Transverse colon (tissue), 4 donors: ENCODE measurements at regions not wholly inside any gene's neighbourhood (a gene's known extent, or its start where the extent isn't known, plus 50 kb on each side); places are given as distances from the start of the nearest gene placed in this dataset.

Experiments
- DNase-seq: peaks from one replicate; pipeline ENCODE4 v3.0.0-alpha.2; 2019
- H3K27ac ChIP-seq, 4 donors: fragments of 200-600 bp; sonication (generic); 2 replicates each; pipeline ENCODE4 v1.5.1; 2016 to 2018; ENCODE audit warnings: inconsistent platforms in 4 of 4
- H3K27me3 ChIP-seq: fragments of 200-600 bp; sonication (generic); 2 replicates; pipeline ENCODE4 v1.5.1; 2017; ENCODE audit warnings: inconsistent platforms
- H3K36me3 ChIP-seq, 4 donors: fragments of 200-600 bp; sonication (generic); 2 replicates each; pipeline ENCODE4 v1.5.1; 2017 to 2019; ENCODE audit warnings: inconsistent platforms in 4 of 4
- H3K4me1 ChIP-seq, 4 donors: fragments of 200-600 bp; sonication (generic); 2 replicates each; pipeline ENCODE4 v1.5.1; 2017 to 2020; ENCODE audit warnings: inconsistent platforms in 4 of 4
- H3K4me3 ChIP-seq, 4 donors: fragments of 200-600 bp; sonication (generic); 1 replicate in 1 of 4; 2 replicates in 3 of 4; pipeline versions ENCODE4 v1.5.1 to v1.6.1; 2017 to 2019; ENCODE audit warnings: inconsistent platforms in 4 of 4
- H3K9me3 ChIP-seq, 2 donors: fragments of 200-600 bp; sonication (generic); 2 replicates each; pipeline ENCODE4 v1.5.1; 2017 to 2019; ENCODE audit warnings: inconsistent platforms in 2 of 2
- CTCF ChIP-seq, 5 experiments: fragments of 200-600 bp in 3 of 5; fragments of 450-650 bp in 2 of 5; sonication (generic) in 3 of 5; IDR thresholded peaks; 1 replicate in 2 of 5; 2 replicates in 3 of 5; pipeline ENCODE4 v1.5.1; 2016 to 2017; ENCODE audit warnings: antibody characterized with exemption in 5 of 5, inconsistent platforms in 3 of 5, mild to moderate bottlenecking in 2 of 5, moderate library complexity in 1 of 5
- EP300 ChIP-seq: sonication (generic); formaldehyde crosslinking; IDR thresholded peaks from one replicate; pipeline ENCODE4 v1.6.1; 2017; ENCODE audit warnings: antibody characterized with exemption, low read depth
- POLR2A ChIP-seq: fragments of 450-650 bp; IDR thresholded peaks from one replicate; pipeline ENCODE4 v1.6.1; 2016; ENCODE audit warnings: antibody characterized with exemption, mild to moderate bottlenecking, moderate library complexity
- POLR2AphosphoS5 ChIP-seq, 3 donors: sonication (generic); formaldehyde crosslinking; IDR thresholded peaks; one replicate each; pipeline ENCODE4 v1.6.1; 2016; ENCODE audit warnings: antibody characterized with exemption in 3 of 3
- WGBS, 2 donors: methylation state at CpG; one replicate each; pipeline ENCODE4 v1.1.5; 2018; ENCODE audit warnings: low coverage in 1 of 2; 5-methylcytosine and 5-hydroxymethylcytosine counted together
- in situ Hi-C, 4 donors: fragments of 200-750 bp; cut with MboI; loops; one replicate each; pipeline versions ENCODE4 v1.15.0 to v1.15.1; 2017; ENCODE audit warnings: low sequenced_read_pairs in 3 of 4, low pct_ligation_motif_present in 1 of 4, low pct_unique_long_range_greater_than_20kb in 1 of 4
- intact Hi-C: fragments of 100-400 bp; cut with DNase I; formaldehyde crosslinking; loops from one replicate; pipeline ENCODE4 v1.15.1; 2023; ENCODE audit warnings: low total_unique reads

DNA sequence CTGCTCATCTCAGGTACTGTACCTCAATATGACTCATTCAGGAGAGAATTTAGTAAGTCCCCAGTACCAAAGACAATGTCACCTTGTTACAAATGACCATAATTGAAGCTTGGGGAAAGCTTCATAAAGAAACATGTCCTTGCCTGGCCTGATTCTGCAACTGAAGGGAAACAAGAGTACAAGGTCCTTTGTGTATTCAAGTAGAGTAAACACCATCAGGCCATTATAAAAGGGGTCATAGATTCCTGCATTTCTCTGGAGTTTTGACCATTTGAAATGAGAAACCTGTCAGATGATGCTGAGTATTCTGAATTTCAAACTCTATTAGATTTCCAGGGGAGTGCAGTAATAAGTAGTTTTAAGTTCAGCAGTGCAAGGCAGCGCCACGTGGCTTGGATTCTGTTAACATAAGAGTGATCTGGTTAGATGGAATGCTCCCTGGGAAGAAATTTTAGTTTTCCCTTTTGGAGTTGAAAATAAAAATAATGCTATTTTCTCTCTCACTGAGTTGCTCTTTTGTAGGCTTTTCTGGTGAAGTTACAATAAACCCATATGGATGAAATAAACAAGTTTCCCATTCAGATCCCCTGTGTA lies 1054.3 kb downstream of the EPHA7 start:
- no peaks in the 10 kb centered on the region for H3K36me3 ChIP-seq
- H3K27ac ChIP-seq, result no peak overlapping the region
- no peak overlapping the region for H3K4me3 ChIP-seq
- intact Hi-C loops, result no loop called here
- 5% methylated on average over 2 of the region's 2 CpGs; no CpG with 5 or more reads in 1 of the 2 donors for WGBS, 2 donors
- H3K9me3 ChIP-seq, result no peaks in the 10 kb centered on the region
- in situ Hi-C loops, result no loop called here
- TF ChIP-seq POLR2A (no peak), CTCF (IDR thresholded peaks at IDR 0.05) (no peak), EP300 (no peak), POLR2AphosphoS5 (IDR thresholded peaks at IDR 0.05) (no peak)
- no peaks in the 10 kb centered on the region for H3K27me3 ChIP-seq
- H3K4me1 ChIP-seq, result no peaks in the 10 kb centered on the region
- no peak for DNase-seq

GRCh38 chr6:92363111-92363510 lies 1056.2 kb downstream of the EPHA7 start:
- Histone ChIP-seq H3K9me3 (no peaks in the 10 kb centered on the region), H3K27me3 (no peaks in the 10 kb centered on the region), H3K4me3 (no peak overlapping the region), H3K27ac (no peak overlapping the region), H3K36me3 (no peaks in the 10 kb centered on the region), H3K4me1 (no peaks in the 10 kb centered on the region)
- 34 to 41% methylated on average over 3 of the region's 3 CpGs for WGBS, 2 donors
- no peak for DNase-seq
- intact Hi-C loops, result no loop called here
- in situ Hi-C loops, result no loop called here
- TF ChIP-seq POLR2AphosphoS5 (IDR thresholded peaks at IDR 0.05) (no peak), CTCF (IDR thresholded peaks at IDR 0.05) (no peak), POLR2A (no peak), EP300 (no peak)

- intact Hi-C loops (no loop called here), in situ Hi-C loops (no loop called here)
- no peak for DNase-seq
- Histone ChIP-seq H3K36me3 (no peaks in the 10 kb centered on the region), H3K4me3 (no peak overlapping the region), H3K27ac (no peak overlapping the region), H3K4me1 (no peaks in the 10 kb centered on the region), H3K9me3 (no peaks in the 10 kb centered on the region), H3K27me3 (no peaks in the 10 kb centered on the region)
- 52 to 68% methylated on average over 5 of the region's 5 CpGs for WGBS, 2 donors
- TF ChIP-seq POLR2AphosphoS5 (IDR thresholded peaks at IDR 0.05) (no peak), CTCF (IDR thresholded peaks at IDR 0.05) (no peak), EP300 (no peak), POLR2A (no peak)
Observed at GRCh38 chr6:92362404-92362803, 1057.0 kb downstream of the EPHA7 start.

DNA sequence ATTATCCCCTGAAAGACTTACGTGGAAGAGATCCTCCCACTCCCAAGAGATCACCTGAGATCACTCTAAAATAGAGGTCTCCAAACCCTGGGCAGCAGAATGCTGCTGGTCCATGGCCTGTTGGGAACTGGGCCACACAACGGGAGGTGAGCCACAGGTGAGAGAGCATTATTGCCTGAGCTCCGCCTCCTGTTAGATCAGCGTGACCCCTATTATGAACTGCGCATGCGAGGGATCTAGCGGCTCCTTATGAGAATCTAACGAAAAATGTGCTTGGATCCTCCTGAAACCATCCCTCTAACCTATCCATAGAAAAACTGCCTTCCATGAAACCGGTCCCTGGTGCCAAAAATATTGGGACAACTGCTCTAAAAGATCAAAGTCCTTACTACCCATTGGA lies 1057.4 kb downstream of the EPHA7 start:
- WGBS, 2 donors, result 50 to 73% methylated on average over 1 to 9 of the region's 9 CpGs
- H3K9me3 ChIP-seq, result no peaks in the 10 kb centered on the region
- no peak overlapping the region for H3K27ac ChIP-seq
- DNase-seq, result no peak
- in situ Hi-C loops (no loop called here), intact Hi-C loops (no loop called here)
- H3K27me3 ChIP-seq, result no peaks in the 10 kb centered on the region
- H3K36me3 ChIP-seq, result no peaks in the 10 kb centered on the region
- TF ChIP-seq CTCF (IDR thresholded peaks at IDR 0.05) (no peak), EP300 (no peak), POLR2A (no peak), POLR2AphosphoS5 (IDR thresholded peaks at IDR 0.05) (no peak)
- H3K4me3 ChIP-seq, result no peak overlapping the region
- no peaks in the 10 kb centered on the region for H3K4me1 ChIP-seq
